ENCODE measurements at regions not wholly inside any gene's neighbourhood (a gene's known extent, or its start where the extent isn't known, plus 50 kb on each side); places are given as distances from the start of the nearest gene placed in this dataset.
"Not testable (repeated sequence)": the region's sequence is repeated elsewhere in the genome, so short reads cannot be mapped to it uniquely, and the experiment has no call there.

- not testable (repeated sequence) for H3K4me1 ChIP-seq (ENCODE audit: control insufficient read depth in 3 of 3, insufficient read depth in 3 of 3, low read length in 3 of 3); H3K27me3 ChIP-seq (ENCODE audit: control insufficient read depth in 3 of 3, insufficient read depth in 3 of 3, low read length in 3 of 3)
These were observed 228.5 kb downstream of the CDH19 start for GRCh38 chr18:66375391-66375790.

GRCh38 chr18:66346833-66347588, 256.9 kb downstream of the CDH19 start:
- H3K4me1 ChIP-seq (ENCODE audit: control insufficient read depth in 3 of 3, insufficient read depth in 3 of 3, low read length in 3 of 3), result no peaks in the 10 kb centered on the region
- H3K36me3 ChIP-seq (ENCODE audit: control insufficient read depth in 3 of 3, insufficient read depth in 3 of 3, low read length in 3 of 3), result no peaks in the 10 kb centered on the region
- no peak overlapping the region for H3K4me3 ChIP-seq (ENCODE audit: low read length in 3 of 3)
- no peaks in the 10 kb centered on the region for H3K27me3 ChIP-seq (ENCODE audit: control insufficient read depth in 3 of 3, insufficient read depth in 3 of 3, low read length in 3 of 3)
- H3K9ac ChIP-seq (ENCODE audit: low read depth in 1 of 3, low read length in 3 of 3), result no peak overlapping the region
- no peak overlapping the region for H3K27ac ChIP-seq (ENCODE audit: low read depth, low read length)
- H3K9me3 ChIP-seq (ENCODE audit: control insufficient read depth in 3 of 3, low read length in 3 of 3), result no peaks in the 10 kb centered on the region

More at GRCh38 chr18:66375391-66375790, 228.5 kb downstream of the CDH19 start:
- H3K4me3 ChIP-seq (ENCODE audit: low read length in 3 of 3); H3K36me3 ChIP-seq (ENCODE audit: control insufficient read depth in 3 of 3, insufficient read depth in 3 of 3, low read length in 3 of 3); H3K9me3 ChIP-seq (ENCODE audit: control insufficient read depth in 3 of 3, low read length in 3 of 3); H3K9ac ChIP-seq (ENCODE audit: low read depth in 1 of 3, low read length in 3 of 3); H3K27ac ChIP-seq (ENCODE audit: low read depth, low read length): not testable (repeated sequence)

DNA sequence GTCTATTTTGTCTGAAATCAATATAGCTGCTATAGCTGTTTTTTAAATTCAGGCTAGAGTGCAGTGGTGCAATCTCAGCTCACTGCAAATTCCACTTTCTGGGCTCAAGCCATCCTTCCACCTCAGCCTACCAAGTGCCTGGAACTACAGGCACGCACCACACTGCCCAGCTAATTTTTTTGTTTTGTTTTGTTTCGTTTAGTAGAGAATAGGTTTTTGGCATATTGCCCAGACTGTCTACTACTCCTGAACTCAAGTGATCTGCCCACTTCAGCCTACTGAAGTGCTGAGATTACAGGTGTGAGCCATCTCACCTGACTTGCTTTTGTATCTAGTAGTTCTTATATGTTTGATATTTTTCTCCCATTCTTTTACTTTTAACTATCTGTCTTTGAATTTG, 259.7 kb downstream of the CDH19 start:
- H3K4me1 ChIP-seq (ENCODE audit: control insufficient read depth in 3 of 3, insufficient read depth in 3 of 3, low read length in 3 of 3), result no peaks in the 10 kb centered on the region
- no peak overlapping the region for H3K9ac ChIP-seq (ENCODE audit: low read depth in 1 of 3, low read length in 3 of 3)
- H3K27ac ChIP-seq (ENCODE audit: low read depth, low read length), result no peak overlapping the region
- H3K36me3 ChIP-seq (ENCODE audit: control insufficient read depth in 3 of 3, insufficient read depth in 3 of 3, low read length in 3 of 3), result no peaks in the 10 kb centered on the region
- H3K9me3 ChIP-seq (ENCODE audit: control insufficient read depth in 3 of 3, low read length in 3 of 3), result no peaks in the 10 kb centered on the region
- H3K4me3 ChIP-seq (ENCODE audit: low read length in 3 of 3), result no peak overlapping the region
- H3K27me3 ChIP-seq (ENCODE audit: control insufficient read depth in 3 of 3, insufficient read depth in 3 of 3, low read length in 3 of 3), result no peaks in the 10 kb centered on the region

GRCh38 chr18:66342577-66342976, 261.3 kb downstream of the CDH19 start:
- Histone ChIP-seq H3K4me1 (ENCODE audit: control insufficient read depth in 3 of 3, insufficient read depth in 3 of 3, low read length in 3 of 3) (no peaks in the 10 kb centered on the region), H3K27ac (ENCODE audit: low read depth, low read length) (no peak overlapping the region), H3K36me3 (ENCODE audit: control insufficient read depth in 3 of 3, insufficient read depth in 3 of 3, low read length in 3 of 3) (no peaks in the 10 kb centered on the region), H3K9ac (ENCODE audit: low read depth in 1 of 3, low read length in 3 of 3) (no peak overlapping the region), H3K4me3 (ENCODE audit: low read length in 3 of 3) (no peak overlapping the region), H3K27me3 (ENCODE audit: control insufficient read depth in 3 of 3, insufficient read depth in 3 of 3, low read length in 3 of 3) (no peaks in the 10 kb centered on the region), H3K9me3 (ENCODE audit: control insufficient read depth in 3 of 3, low read length in 3 of 3) (no peaks in the 10 kb centered on the region)

- Histone ChIP-seq H3K36me3 (ENCODE audit: control insufficient read depth in 3 of 3, insufficient read depth in 3 of 3, low read length in 3 of 3) (no peaks in the 10 kb centered on the region), H3K27ac (ENCODE audit: low read depth, low read length) (no peak overlapping the region), H3K9me3 (ENCODE audit: control insufficient read depth in 3 of 3, low read length in 3 of 3) (no peaks in the 10 kb centered on the region), H3K9ac (ENCODE audit: low read depth in 1 of 3, low read length in 3 of 3) (no peak overlapping the region), H3K4me1 (ENCODE audit: control insufficient read depth in 3 of 3, insufficient read depth in 3 of 3, low read length in 3 of 3) (no peaks in the 10 kb centered on the region), H3K4me3 (ENCODE audit: low read length in 3 of 3) (no peak overlapping the region), H3K27me3 (ENCODE audit: control insufficient read depth in 3 of 3, insufficient read depth in 3 of 3, low read length in 3 of 3) (no peaks in the 10 kb centered on the region)
These were observed 269.4 kb downstream of the CDH19 start for GRCh38 chr18:66334534-66334933.

- no peaks in the 10 kb centered on the region for H3K36me3 ChIP-seq (ENCODE audit: control insufficient read depth in 3 of 3, insufficient read depth in 3 of 3, low read length in 3 of 3)
- no peak overlapping the region for H3K27ac ChIP-seq (ENCODE audit: low read depth, low read length)
- peaks cover 0 to 6% (median 0%) of the 10 kb centered on the region in 3 donors for H3K4me1 ChIP-seq (ENCODE audit: control insufficient read depth in 3 of 3, insufficient read depth in 3 of 3, low read length in 3 of 3)
- H3K9ac ChIP-seq (ENCODE audit: low read depth in 1 of 3, low read length in 3 of 3), result no peak overlapping the region
- H3K27me3 ChIP-seq (ENCODE audit: control insufficient read depth in 3 of 3, insufficient read depth in 3 of 3, low read length in 3 of 3), result no peaks in the 10 kb centered on the region
- H3K9me3 ChIP-seq (ENCODE audit: control insufficient read depth in 3 of 3, low read length in 3 of 3), result no peaks in the 10 kb centered on the region
- no peak overlapping the region for H3K4me3 ChIP-seq (ENCODE audit: low read length in 3 of 3)
These were observed 274.2 kb downstream of the CDH19 start for GRCh38 chr18:66329716-66330115.

DNA sequence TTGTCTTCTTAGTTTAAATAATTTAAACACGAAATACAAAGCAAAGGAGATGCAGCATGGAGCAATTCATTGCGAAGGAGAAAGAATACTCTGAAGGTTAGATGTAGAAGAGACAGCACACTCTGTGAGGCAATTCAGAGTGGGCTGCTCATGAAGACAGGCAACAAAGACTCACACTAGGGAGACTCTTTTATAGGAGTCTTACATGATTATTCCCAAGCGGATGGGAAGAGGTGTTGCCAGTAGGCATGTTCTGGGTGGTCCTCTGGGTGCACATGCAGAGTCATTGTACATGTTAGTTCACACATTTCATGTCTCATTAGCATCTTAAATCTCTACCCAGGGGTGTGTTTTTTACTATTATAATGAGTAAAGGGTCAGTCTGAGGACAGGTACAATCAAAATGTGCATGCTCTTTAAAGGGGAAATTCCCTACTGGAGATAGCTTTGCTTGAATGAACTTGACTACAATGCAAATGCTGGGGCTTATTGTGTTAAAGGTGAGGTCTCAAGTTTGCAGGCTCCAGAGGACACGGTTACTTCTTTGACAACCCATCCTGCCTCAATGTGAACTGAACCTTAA, 275.5 kb downstream of the CDH19 start:
- Histone ChIP-seq H3K9me3 (ENCODE audit: control insufficient read depth in 3 of 3, low read length in 3 of 3) (no peaks in the 10 kb centered on the region), H3K9ac (ENCODE audit: low read depth in 1 of 3, low read length in 3 of 3) (no peak overlapping the region), H3K4me1 (ENCODE audit: control insufficient read depth in 3 of 3, insufficient read depth in 3 of 3, low read length in 3 of 3) (peaks cover 0 to 6% (median 0%) of the 10 kb centered on the region in 3 donors), H3K27me3 (ENCODE audit: control insufficient read depth in 3 of 3, insufficient read depth in 3 of 3, low read length in 3 of 3) (no peaks in the 10 kb centered on the region), H3K36me3 (ENCODE audit: control insufficient read depth in 3 of 3, insufficient read depth in 3 of 3, low read length in 3 of 3) (no peaks in the 10 kb centered on the region), H3K27ac (ENCODE audit: low read depth, low read length) (no peak overlapping the region), H3K4me3 (ENCODE audit: low read length in 3 of 3) (no peak overlapping the region)

DNA sequence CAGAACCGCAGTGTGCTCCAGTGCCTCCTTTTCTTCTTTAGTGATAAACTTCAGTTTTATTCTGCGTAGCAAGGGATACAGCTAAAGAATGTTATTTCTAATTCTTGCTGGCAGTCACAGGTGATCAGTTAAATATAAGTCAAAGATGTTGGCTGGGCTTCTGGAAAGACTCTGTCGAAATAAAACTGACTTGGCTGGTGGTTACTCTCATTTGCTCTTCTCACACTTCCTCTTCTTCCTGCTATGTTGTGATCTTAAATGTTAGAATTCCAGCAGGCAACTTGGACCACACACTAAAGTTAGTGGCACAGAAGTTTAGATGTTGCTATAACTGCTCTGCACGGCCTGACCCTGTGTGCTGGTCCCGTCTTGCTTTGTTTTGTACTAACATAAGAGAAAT, 278.6 kb downstream of the CDH19 start:
- no peaks in the 10 kb centered on the region for H3K9me3 ChIP-seq (ENCODE audit: control insufficient read depth in 3 of 3, low read length in 3 of 3)
- H3K9ac ChIP-seq (ENCODE audit: low read depth in 1 of 3, low read length in 3 of 3), result no peak overlapping the region
- H3K4me3 ChIP-seq (ENCODE audit: low read length in 3 of 3), result no peak overlapping the region
- H3K4me1 ChIP-seq (ENCODE audit: control insufficient read depth in 3 of 3, insufficient read depth in 3 of 3, low read length in 3 of 3), result peaks cover 0 to 6% (median 0%) of the 10 kb centered on the region in 3 donors
- H3K27ac ChIP-seq (ENCODE audit: low read depth, low read length), result no peak overlapping the region
- H3K27me3 ChIP-seq (ENCODE audit: control insufficient read depth in 3 of 3, insufficient read depth in 3 of 3, low read length in 3 of 3), result no peaks in the 10 kb centered on the region
- H3K36me3 ChIP-seq (ENCODE audit: control insufficient read depth in 3 of 3, insufficient read depth in 3 of 3, low read length in 3 of 3), result no peaks in the 10 kb centered on the region

GRCh38 chr18:66324616-66325015, 279.3 kb downstream of the CDH19 start:
- Histone ChIP-seq H3K9ac (ENCODE audit: low read depth in 1 of 3, low read length in 3 of 3) (no peak overlapping the region), H3K36me3 (ENCODE audit: control insufficient read depth in 3 of 3, insufficient read depth in 3 of 3, low read length in 3 of 3) (no peaks in the 10 kb centered on the region), H3K27ac (ENCODE audit: low read depth, low read length) (no peak overlapping the region), H3K4me3 (ENCODE audit: low read length in 3 of 3) (no peak overlapping the region), H3K9me3 (ENCODE audit: control insufficient read depth in 3 of 3, low read length in 3 of 3) (no peaks in the 10 kb centered on the region), H3K27me3 (ENCODE audit: control insufficient read depth in 3 of 3, insufficient read depth in 3 of 3, low read length in 3 of 3) (no peaks in the 10 kb centered on the region), H3K4me1 (ENCODE audit: control insufficient read depth in 3 of 3, insufficient read depth in 3 of 3, low read length in 3 of 3) (peaks cover 0 to 6% (median 0%) of the 10 kb centered on the region in 3 donors)

DNA sequence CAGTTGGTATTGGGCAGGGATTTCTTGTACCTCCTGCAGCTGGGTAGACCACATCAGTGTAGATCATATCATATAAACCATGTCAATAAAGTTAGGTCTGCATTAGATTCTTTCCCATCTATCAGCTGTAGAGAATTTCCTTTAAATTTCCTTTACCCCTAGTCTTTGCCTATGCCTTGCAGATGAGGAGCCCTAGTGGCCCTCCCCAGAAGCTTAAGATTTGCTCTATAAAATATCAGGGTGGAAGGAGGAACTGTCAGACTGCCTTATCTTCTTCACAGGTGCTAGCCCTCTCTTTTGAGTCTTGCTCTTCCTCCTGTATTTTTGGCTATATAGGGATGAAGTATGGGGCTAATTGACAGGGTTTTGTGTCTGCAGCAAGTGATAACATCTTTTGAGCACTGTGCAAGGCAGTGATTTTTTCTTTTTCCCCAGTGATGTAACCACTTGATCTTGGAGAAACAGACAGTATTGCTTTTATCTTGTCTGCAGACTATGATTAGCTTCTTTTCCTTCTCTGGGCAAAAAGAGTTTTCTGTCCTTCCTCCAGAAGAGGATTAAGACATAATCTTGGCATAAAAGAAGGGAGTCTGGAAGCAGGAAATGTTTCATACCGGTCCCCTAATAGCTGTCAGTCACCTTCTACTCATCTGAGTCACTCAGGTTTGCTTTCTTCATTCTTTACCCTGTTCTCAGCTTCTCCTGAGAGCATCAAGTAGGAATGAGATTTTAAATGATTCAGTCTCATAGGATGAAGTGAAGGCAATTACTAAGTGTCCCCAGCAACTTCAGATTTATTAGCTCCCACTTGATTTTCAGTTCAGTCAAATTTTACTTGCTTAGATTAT, 286.4 kb downstream of the CDH19 start:
- Histone ChIP-seq H3K4me3 (ENCODE audit: low read length in 3 of 3) (no peak overlapping the region), H3K4me1 (ENCODE audit: control insufficient read depth in 3 of 3, insufficient read depth in 3 of 3, low read length in 3 of 3) (no peaks in the 10 kb centered on the region), H3K27ac (ENCODE audit: low read depth, low read length) (no peak overlapping the region), H3K27me3 (ENCODE audit: control insufficient read depth in 3 of 3, insufficient read depth in 3 of 3, low read length in 3 of 3) (no peaks in the 10 kb centered on the region), H3K36me3 (ENCODE audit: control insufficient read depth in 3 of 3, insufficient read depth in 3 of 3, low read length in 3 of 3) (no peaks in the 10 kb centered on the region), H3K9ac (ENCODE audit: low read depth in 1 of 3, low read length in 3 of 3) (no peak overlapping the region), H3K9me3 (ENCODE audit: control insufficient read depth in 3 of 3, low read length in 3 of 3) (no peaks in the 10 kb centered on the region)
